ENCODE measurements at regions not wholly inside any gene's neighbourhood (a gene's known extent, or its start where the extent isn't known, plus 50 kb on each side); places are given as distances from the start of the nearest gene placed in this dataset.

GRCh38 chr2:147368306-147368705 is 476.5 kb upstream of the ACVR2A start:
- Histone ChIP-seq H3K9me3 (ENCODE audit: control extremely low read depth in 1 of 3, control insufficient read depth in 2 of 3, insufficient read depth in 1 of 3, low read length in 2 of 3) (no peaks in the 10 kb centered on the region), H3K27me3 (replicated peaks in 1 of 4; ENCODE audit: control extremely low read depth in 1 of 4, control insufficient read depth in 3 of 4, insufficient read depth in 4 of 4, low read length in 3 of 4) (no peaks in the 10 kb centered on the region), H3K4me2 (replicated peaks; ENCODE audit: low read depth, low read length, poor library complexity, severe bottlenecking) (no peak overlapping the region), H3K4me1 (ENCODE audit: control insufficient read depth in 2 of 2, insufficient read depth in 2 of 2, low read length in 2 of 2) (peaks cover 0 to 4% of the 10 kb centered on the region in 2 donors), H3K9ac (ENCODE audit: low read length) (no peak overlapping the region), H4K20me1 (ENCODE audit: control insufficient read depth, insufficient read depth, low read length, poor library complexity, severe bottlenecking) (no peaks in the 10 kb centered on the region), H3K27ac (ENCODE audit: low read length in 2 of 2) (no peak overlapping the region), H2AFZ (ENCODE audit: insufficient read depth, low read depth, low read length, poor library complexity, severe bottlenecking) (no peak overlapping the region), H3K36me3 (replicated peaks in 1 of 2; ENCODE audit: control extremely low read depth in 1 of 2, control insufficient read depth in 1 of 2, extremely low read depth in 1 of 2, insufficient read depth in 2 of 2, low read length in 1 of 2) (no peaks in the 10 kb centered on the region), H3K4me3 (ENCODE audit: control extremely low read depth in 1 of 5, extremely low read depth in 1 of 5, insufficient read depth in 1 of 5, low read depth in 2 of 5, low read length in 4 of 5) (no peak overlapping the region), H3K79me2 (ENCODE audit: control insufficient read depth, insufficient read depth, low read length) (no peaks in the 10 kb centered on the region)
- Mint-ChIP-seq H3K27ac (no peak overlapping the region), H3K9me3 (ENCODE audit: insufficient read depth) (no peaks in the 10 kb centered on the region), H3K4me3 (no peak overlapping the region), H3K4me1 (peaks cover 11% of the 10 kb centered on the region), H3K27me3 (no peaks in the 10 kb centered on the region)
- DNase-seq: no peak
- TF ChIP-seq EZH2 (IDR thresholded peaks at IDR 0.05; ENCODE audit: borderline replicate concordance, insufficient read depth, low read depth, low read length, poor library complexity, severe bottlenecking) (no peak), CTCF (IDR thresholded peaks at IDR 0.05) (no peak)
- ChIA-PET CTCF (no interaction called here), POLR2A (no interaction called here)
- intact Hi-C loops (cut with micrococcal nuclease): no loop called here
- ATAC-seq (ENCODE audit: low read depth): no peak

GRCh38 chr2:147366279-147366678 is 478.6 kb upstream of the ACVR2A start:
- Histone ChIP-seq H3K4me2 (replicated peaks; ENCODE audit: low read depth, low read length, poor library complexity, severe bottlenecking) (no peak overlapping the region), H3K4me3 (ENCODE audit: control extremely low read depth in 1 of 5, extremely low read depth in 1 of 5, insufficient read depth in 1 of 5, low read depth in 2 of 5, low read length in 4 of 5) (no peak overlapping the region), H3K27me3 (replicated peaks in 1 of 4; ENCODE audit: control extremely low read depth in 1 of 4, control insufficient read depth in 3 of 4, insufficient read depth in 4 of 4, low read length in 3 of 4) (no peaks in the 10 kb centered on the region), H3K9me3 (ENCODE audit: control extremely low read depth in 1 of 3, control insufficient read depth in 2 of 3, insufficient read depth in 1 of 3, low read length in 2 of 3) (no peaks in the 10 kb centered on the region), H3K27ac (ENCODE audit: low read length in 2 of 2) (no peak overlapping the region), H4K20me1 (ENCODE audit: control insufficient read depth, insufficient read depth, low read length, poor library complexity, severe bottlenecking) (no peaks in the 10 kb centered on the region), H3K79me2 (ENCODE audit: control insufficient read depth, insufficient read depth, low read length) (no peaks in the 10 kb centered on the region), H3K36me3 (replicated peaks in 1 of 2; ENCODE audit: control extremely low read depth in 1 of 2, control insufficient read depth in 1 of 2, extremely low read depth in 1 of 2, insufficient read depth in 2 of 2, low read length in 1 of 2) (no peaks in the 10 kb centered on the region), H2AFZ (ENCODE audit: insufficient read depth, low read depth, low read length, poor library complexity, severe bottlenecking) (no peak overlapping the region), H3K4me1 (ENCODE audit: control insufficient read depth in 2 of 2, insufficient read depth in 2 of 2, low read length in 2 of 2) (peaks cover 0 to 4% of the 10 kb centered on the region in 2 donors), H3K9ac (ENCODE audit: low read length) (no peak overlapping the region)
- Mint-ChIP-seq H3K27ac (no peak overlapping the region), H3K9me3 (ENCODE audit: insufficient read depth) (no peaks in the 10 kb centered on the region), H3K4me1 (peaks cover 11% of the 10 kb centered on the region), H3K4me3 (no peak overlapping the region), H3K27me3 (no peaks in the 10 kb centered on the region)
- ChIA-PET CTCF (no interaction called here), POLR2A (no interaction called here)
- DNase-seq: no peak
- ATAC-seq (ENCODE audit: low read depth): no peak
- intact Hi-C loops (cut with micrococcal nuclease): no loop called here
- no peak for TF ChIP-seq EZH2 (IDR thresholded peaks at IDR 0.05; ENCODE audit: borderline replicate concordance, insufficient read depth, low read depth, low read length, poor library complexity, severe bottlenecking)
- TF ChIP-seq CTCF (IDR thresholded peaks at IDR 0.05): no peak
- WGBS (ENCODE audit: insufficient coverage): 91% methylated on average over 4 of the region's 6 CpGs
